Astrocyte (in vitro differentiated cells and primary cell): ENCODE measurements at regions not wholly inside any gene's neighbourhood (a gene's known extent, or its start where the extent isn't known, plus 50 kb on each side); places are given as distances from the start of the nearest gene placed in this dataset.

Experiments used
- DNase-seq: peaks from one replicate; pipeline ENCODE4 v3.0.0-alpha.2; 2010; ENCODE audit warnings: low read depth
- FAIRE-seq: peaks from 2 replicates; lab custom pipeline; 2011; peaks lifted over from hg19 to GRCh38; lab: Jason Lieb, UNC
- H2AFZ ChIP-seq: 2 replicates; pipeline ENCODE4 v1.6.0; 2012; ENCODE audit warnings: low read depth, low read length, inconsistent platforms
- H3K27ac ChIP-seq: 2 replicates; pipeline ENCODE4 v1.5.1; 2011; ENCODE audit warnings: low read depth, low read length, inconsistent platforms
- H3K27me3 ChIP-seq: 2 replicates; pipeline ENCODE4 v1.6.0; 2011; ENCODE audit warnings: low read length, inconsistent platforms; ENCODE audit not compliant: insufficient read depth
- H3K36me3 ChIP-seq: 2 replicates; pipeline ENCODE4 v1.5.1; 2011; ENCODE audit warnings: low read length, inconsistent platforms; ENCODE audit not compliant: insufficient read depth
- H3K4me1 ChIP-seq: 2 replicates; pipeline ENCODE4 v1.5.1; 2011; ENCODE audit warnings: low read length, inconsistent platforms; ENCODE audit not compliant: insufficient read depth
- H3K4me2 ChIP-seq: 2 replicates; pipeline ENCODE4 v1.6.0; 2012; ENCODE audit warnings: low read length, inconsistent platforms
- H3K4me3 ChIP-seq: 2 replicates; pipeline ENCODE4 v1.5.1; 2011; ENCODE audit warnings: low read depth, mild to moderate bottlenecking, low read length, inconsistent platforms; ENCODE audit not compliant: insufficient read depth
- H3K79me2 ChIP-seq: 2 replicates; pipeline ENCODE4 v1.6.0; 2012; ENCODE audit warnings: mild to moderate bottlenecking, low read length, inconsistent platforms; ENCODE audit not compliant: insufficient read depth
- H3K9ac ChIP-seq: 2 replicates; pipeline ENCODE4 v1.6.0; 2012; ENCODE audit warnings: mild to moderate bottlenecking, low read length, inconsistent platforms
- H3K9me3 ChIP-seq: 2 replicates; pipeline ENCODE4 v1.5.1; 2012; ENCODE audit warnings: low read depth, mild to moderate bottlenecking, low read length, inconsistent platforms; ENCODE audit not compliant: insufficient read depth
- H4K20me1 ChIP-seq: 2 replicates; pipeline ENCODE4 v1.6.0; 2012; ENCODE audit warnings: low read length, inconsistent platforms; ENCODE audit not compliant: insufficient read depth
- H3K27ac Mint-ChIP-seq: one replicate; pipeline ENCODE4 v1.8.0; 2021; ENCODE audit warnings: mild to moderate bottlenecking, mixed read lengths; ENCODE audit not compliant: unreplicated experiment
- H3K27me3 Mint-ChIP-seq: one replicate; pipeline ENCODE4 v1.8.0; 2021; ENCODE audit warnings: low read depth, mixed read lengths; ENCODE audit not compliant: unreplicated experiment
- H3K36me3 Mint-ChIP-seq: one replicate; pipeline ENCODE4 v1.8.0; 2021; ENCODE audit warnings: low read depth, mixed read lengths; ENCODE audit not compliant: unreplicated experiment
- H3K4me1 Mint-ChIP-seq: one replicate; pipeline ENCODE4 v1.8.0; 2021; ENCODE audit warnings: low read depth, mixed read lengths; ENCODE audit not compliant: unreplicated experiment
- H3K4me3 Mint-ChIP-seq: one replicate; pipeline ENCODE4 v1.8.0; 2021; ENCODE audit warnings: mild to moderate bottlenecking, moderate library complexity, mixed read lengths; ENCODE audit not compliant: unreplicated experiment
- H3K9me3 Mint-ChIP-seq: one replicate; pipeline ENCODE4 v1.8.0; 2021; ENCODE audit warnings: mild to moderate bottlenecking, mixed read lengths; ENCODE audit not compliant: unreplicated experiment
- EZH2 ChIP-seq: IDR thresholded peaks from 2 replicates; pipeline ENCODE4 v1.6.1; 2012; ENCODE audit warnings: mild to moderate bottlenecking, low read length, inconsistent platforms; ENCODE audit not compliant: insufficient read depth
- TF ChIP-seq, protein P1 (sequence below): IDR thresholded peaks from 2 replicates; pipeline ENCODE4 v1.5.1; 2011; ENCODE audit warnings: low read depth, mild to moderate bottlenecking, inconsistent platforms, low read length, moderate library complexity; ENCODE audit not compliant: insufficient read depth

DNA sequence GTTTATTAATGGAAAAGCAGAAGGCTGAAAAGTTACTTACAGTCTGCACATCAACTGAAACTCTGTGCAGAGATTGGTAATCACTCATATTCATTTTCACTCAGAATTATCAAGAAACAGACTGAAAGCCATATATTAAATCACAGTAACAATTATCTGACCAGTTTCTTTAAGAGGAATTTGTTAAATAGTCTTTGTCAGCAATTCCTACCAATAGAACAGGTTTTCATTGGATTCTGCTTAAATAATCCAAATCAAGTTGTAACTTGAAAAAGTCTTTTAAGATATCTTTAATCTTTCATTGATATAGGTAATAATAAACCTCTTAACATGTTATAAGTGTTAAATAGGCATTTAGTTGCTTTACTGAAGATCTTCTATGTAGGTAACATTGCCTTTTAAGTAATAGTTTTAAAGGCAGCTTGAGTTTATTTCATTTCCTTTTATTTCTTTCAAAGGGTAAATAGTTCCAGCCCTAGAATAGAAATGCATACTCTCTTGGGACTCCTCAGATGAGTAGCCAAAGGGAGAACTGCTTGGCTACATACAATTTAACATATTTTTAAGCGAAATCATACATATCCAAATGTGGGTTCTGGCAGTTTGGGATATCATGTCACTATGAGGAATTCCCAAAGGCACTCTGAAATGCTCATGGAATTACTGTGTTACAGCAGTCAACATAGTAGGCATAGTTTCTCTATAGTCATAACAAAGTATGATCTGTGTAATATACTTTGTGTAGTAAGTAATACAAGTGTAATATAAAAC is 326.0 kb upstream of the SPRY2 start:
- Histone ChIP-seq H3K9me3 (no peaks in the 10 kb centered on the region), H3K9ac (no peak overlapping the region), H4K20me1 (no peaks in the 10 kb centered on the region), H3K79me2 (no peaks in the 10 kb centered on the region), H2AFZ (no peak overlapping the region), H3K4me3 (no peak overlapping the region), H3K27me3 (no peaks in the 10 kb centered on the region), H3K4me2 (no peak overlapping the region), H3K36me3 (no peaks in the 10 kb centered on the region), H3K27ac (no peak overlapping the region), H3K4me1 (peaks cover 7% of the 10 kb centered on the region)
- H3K9me3 Mint-ChIP-seq, result peaks cover 2% of the 10 kb centered on the region
- no peaks in the 10 kb centered on the region for H3K27me3 Mint-ChIP-seq
- no peak for FAIRE-seq
- H3K4me1 Mint-ChIP-seq, result peaks cover 12% of the 10 kb centered on the region
- no peak overlapping the region for H3K27ac Mint-ChIP-seq
- H3K36me3 Mint-ChIP-seq, result no peaks in the 10 kb centered on the region
- DNase-seq, result no peak
- no peak overlapping the region for H3K4me3 Mint-ChIP-seq
- TF ChIP-seq EZH2, result no peak
- TF ChIP-seq, protein P1, sequence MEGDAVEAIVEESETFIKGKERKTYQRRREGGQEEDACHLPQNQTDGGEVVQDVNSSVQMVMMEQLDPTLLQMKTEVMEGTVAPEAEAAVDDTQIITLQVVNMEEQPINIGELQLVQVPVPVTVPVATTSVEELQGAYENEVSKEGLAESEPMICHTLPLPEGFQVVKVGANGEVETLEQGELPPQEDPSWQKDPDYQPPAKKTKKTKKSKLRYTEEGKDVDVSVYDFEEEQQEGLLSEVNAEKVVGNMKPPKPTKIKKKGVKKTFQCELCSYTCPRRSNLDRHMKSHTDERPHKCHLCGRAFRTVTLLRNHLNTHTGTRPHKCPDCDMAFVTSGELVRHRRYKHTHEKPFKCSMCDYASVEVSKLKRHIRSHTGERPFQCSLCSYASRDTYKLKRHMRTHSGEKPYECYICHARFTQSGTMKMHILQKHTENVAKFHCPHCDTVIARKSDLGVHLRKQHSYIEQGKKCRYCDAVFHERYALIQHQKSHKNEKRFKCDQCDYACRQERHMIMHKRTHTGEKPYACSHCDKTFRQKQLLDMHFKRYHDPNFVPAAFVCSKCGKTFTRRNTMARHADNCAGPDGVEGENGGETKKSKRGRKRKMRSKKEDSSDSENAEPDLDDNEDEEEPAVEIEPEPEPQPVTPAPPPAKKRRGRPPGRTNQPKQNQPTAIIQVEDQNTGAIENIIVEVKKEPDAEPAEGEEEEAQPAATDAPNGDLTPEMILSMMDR, result no peak

DNA sequence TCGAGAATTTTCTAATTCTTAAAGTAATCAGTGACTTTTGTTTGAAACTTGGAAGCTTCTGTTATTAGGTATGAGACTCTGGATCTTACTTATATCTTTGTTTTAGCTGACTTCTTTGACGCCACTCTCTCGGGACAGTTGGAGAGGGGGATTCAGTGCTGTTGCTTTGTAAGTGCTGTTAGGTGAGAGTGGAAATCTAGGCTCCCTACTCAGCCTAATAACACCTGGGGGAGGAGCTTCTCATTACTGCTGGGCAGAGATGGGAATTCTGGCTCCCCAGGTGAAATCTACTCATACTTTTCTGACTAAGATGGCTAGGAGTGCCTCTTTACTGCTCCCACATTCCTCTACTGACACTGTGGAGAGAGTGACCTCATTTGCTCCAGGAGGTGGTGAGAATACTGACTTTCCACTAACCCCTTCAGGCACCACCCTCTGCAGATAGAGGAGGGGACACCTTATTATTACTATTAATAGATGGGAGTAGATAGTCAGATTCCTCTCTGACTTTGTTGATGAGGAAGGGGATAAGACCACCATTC is 324.9 kb upstream of the SPRY2 start:
- peaks cover 7% of the 10 kb centered on the region for H3K4me1 ChIP-seq
- no peak for FAIRE-seq
- H3K27ac Mint-ChIP-seq, result peak overlapping the region; percentile 10

More for the DNA sequence above, 324.9 kb upstream of the SPRY2 start:
- Histone ChIP-seq H3K4me3 (no peak overlapping the region), H3K9ac (no peak overlapping the region), H3K27ac (no peak overlapping the region), H3K4me2 (no peak overlapping the region), H3K79me2 (no peaks in the 10 kb centered on the region), H3K9me3 (no peaks in the 10 kb centered on the region), H4K20me1 (no peaks in the 10 kb centered on the region), H3K27me3 (no peaks in the 10 kb centered on the region), H2AFZ (no peak overlapping the region), H3K36me3 (no peaks in the 10 kb centered on the region)
- H3K4me3 Mint-ChIP-seq, result no peak overlapping the region
- no peaks in the 10 kb centered on the region for H3K36me3 Mint-ChIP-seq
- H3K4me1 Mint-ChIP-seq, result peaks cover 12% of the 10 kb centered on the region
- TF ChIP-seq EZH2, result no peak
- TF ChIP-seq, protein P1, result no peak
- no peaks in the 10 kb centered on the region for H3K9me3 Mint-ChIP-seq
- no peaks in the 10 kb centered on the region for H3K27me3 Mint-ChIP-seq
- DNase-seq, result no peak
